Natural killer cell (primary cell): ENCODE measurements at regions not wholly inside any gene's neighbourhood (a gene's known extent, or its start where the extent isn't known, plus 50 kb on each side); places are given as distances from the start of the nearest gene placed in this dataset.

ENCODE experiments used
- ATAC-seq, 3 donors: fragments of 150-1000 bp in 2 of 3; fragments of 200-7000 bp in 1 of 3; cut with Tn5 transposase; 1 replicate in 1 of 3; 2 replicates in 2 of 3; pipeline ENCODE4 v1.10.0; 2021; ENCODE audit warnings: mild to moderate bottlenecking in 2 of 3, moderate library complexity in 2 of 3
- DNase-seq, 2 donors: peaks; one replicate each; pipeline versions ENCODE4 v3.0.0 to v3.0.0-alpha.2; 2013 to 2021; ENCODE audit warnings: mixed read lengths in 1 of 2
- H3K27ac ChIP-seq: one replicate; pipeline ENCODE4 v1.5.1; 2013; ENCODE audit warnings: mild to moderate bottlenecking, low read length
- H3K27me3 ChIP-seq: one replicate; pipeline ENCODE4 v1.6.1; 2013; ENCODE audit warnings: low read length; ENCODE audit not compliant: control insufficient read depth, insufficient read depth
- H3K36me3 ChIP-seq: one replicate; pipeline ENCODE4 v1.6.1; 2013; ENCODE audit warnings: low read length; ENCODE audit not compliant: control insufficient read depth, insufficient read depth
- H3K4me1 ChIP-seq: one replicate; pipeline ENCODE4 v1.6.1; 2013; ENCODE audit warnings: low read length; ENCODE audit not compliant: control insufficient read depth, insufficient read depth
- H3K4me3 ChIP-seq: one replicate; pipeline ENCODE4 v1.5.1; 2013; ENCODE audit warnings: low read length
- H3K9me3 ChIP-seq: one replicate; pipeline ENCODE4 v1.6.1; 2013; ENCODE audit warnings: low read length; ENCODE audit not compliant: control insufficient read depth, insufficient read depth
- H3K27ac Mint-ChIP-seq, 2 donors: one replicate each; pipeline ENCODE4 v1.8.0; 2022; ENCODE audit warnings: mild to moderate bottlenecking in 2 of 2, mixed read lengths in 2 of 2, moderate library complexity in 1 of 2
- H3K27me3 Mint-ChIP-seq, 2 donors: one replicate each; pipeline ENCODE4 v1.8.0; 2022; ENCODE audit warnings: low read depth in 2 of 2, mixed read lengths in 2 of 2
- H3K36me3 Mint-ChIP-seq: one replicate; pipeline ENCODE4 v1.8.0; 2022; ENCODE audit warnings: mixed read lengths
- H3K4me1 Mint-ChIP-seq, 2 donors: one replicate each; pipeline ENCODE4 v1.8.0; 2022; ENCODE audit warnings: mixed read lengths in 2 of 2
- H3K4me3 Mint-ChIP-seq: one replicate; pipeline ENCODE4 v1.8.0; 2022; ENCODE audit warnings: mild to moderate bottlenecking, moderate library complexity, mixed read lengths
- H3K9me3 Mint-ChIP-seq, 2 donors: one replicate each; pipeline ENCODE4 v1.8.0; 2022; ENCODE audit warnings: mixed read lengths in 2 of 2
- WGBS: methylation state at CpG from one replicate; pipeline ENCODE4 v1.1.7; 2013; ENCODE audit warnings: missing lambda C conversion rate; ENCODE audit not compliant: insufficient coverage; 5-methylcytosine and 5-hydroxymethylcytosine counted together
- intact Hi-C: fragments of 100-400 bp; cut with micrococcal nuclease; formaldehyde crosslinking; loops from one replicate; pipeline ENCODE4 v1.14.2; 2022
- TF ChIP-seq, protein P1 (sequence below): fragments of 200-600 bp; IDR thresholded peaks from one replicate; pipeline ENCODE4 v1.8.0; 2022; ENCODE audit warnings: antibody characterized with exemption

GRCh38 chr4:156628858-156629257, 342.7 kb downstream of the PDGFC start:
- no peak overlapping the region for H3K4me3 Mint-ChIP-seq
- Histone ChIP-seq H3K4me1 (no peaks in the 10 kb centered on the region), H3K36me3 (no peaks in the 10 kb centered on the region), H3K9me3 (peaks cover 3% of the 10 kb centered on the region), H3K4me3 (no peak overlapping the region), H3K27ac (no peak overlapping the region), H3K27me3 (no peaks in the 10 kb centered on the region)
- intact Hi-C loops: no loop called here
- 88% methylated on average over 2 of the region's 3 CpGs for WGBS
- no peak for ATAC-seq
- H3K27me3 Mint-ChIP-seq: no peaks in the 10 kb centered on the region
- TF ChIP-seq, protein P1, sequence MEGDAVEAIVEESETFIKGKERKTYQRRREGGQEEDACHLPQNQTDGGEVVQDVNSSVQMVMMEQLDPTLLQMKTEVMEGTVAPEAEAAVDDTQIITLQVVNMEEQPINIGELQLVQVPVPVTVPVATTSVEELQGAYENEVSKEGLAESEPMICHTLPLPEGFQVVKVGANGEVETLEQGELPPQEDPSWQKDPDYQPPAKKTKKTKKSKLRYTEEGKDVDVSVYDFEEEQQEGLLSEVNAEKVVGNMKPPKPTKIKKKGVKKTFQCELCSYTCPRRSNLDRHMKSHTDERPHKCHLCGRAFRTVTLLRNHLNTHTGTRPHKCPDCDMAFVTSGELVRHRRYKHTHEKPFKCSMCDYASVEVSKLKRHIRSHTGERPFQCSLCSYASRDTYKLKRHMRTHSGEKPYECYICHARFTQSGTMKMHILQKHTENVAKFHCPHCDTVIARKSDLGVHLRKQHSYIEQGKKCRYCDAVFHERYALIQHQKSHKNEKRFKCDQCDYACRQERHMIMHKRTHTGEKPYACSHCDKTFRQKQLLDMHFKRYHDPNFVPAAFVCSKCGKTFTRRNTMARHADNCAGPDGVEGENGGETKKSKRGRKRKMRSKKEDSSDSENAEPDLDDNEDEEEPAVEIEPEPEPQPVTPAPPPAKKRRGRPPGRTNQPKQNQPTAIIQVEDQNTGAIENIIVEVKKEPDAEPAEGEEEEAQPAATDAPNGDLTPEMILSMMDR: no peak
- no peaks in the 10 kb centered on the region for H3K36me3 Mint-ChIP-seq
- H3K9me3 Mint-ChIP-seq: peaks cover 4 to 21% of the 10 kb centered on the region in 2 donors
- DNase-seq: no peak
- no peak overlapping the region for H3K27ac Mint-ChIP-seq
- H3K4me1 Mint-ChIP-seq: no peaks in the 10 kb centered on the region

DNA sequence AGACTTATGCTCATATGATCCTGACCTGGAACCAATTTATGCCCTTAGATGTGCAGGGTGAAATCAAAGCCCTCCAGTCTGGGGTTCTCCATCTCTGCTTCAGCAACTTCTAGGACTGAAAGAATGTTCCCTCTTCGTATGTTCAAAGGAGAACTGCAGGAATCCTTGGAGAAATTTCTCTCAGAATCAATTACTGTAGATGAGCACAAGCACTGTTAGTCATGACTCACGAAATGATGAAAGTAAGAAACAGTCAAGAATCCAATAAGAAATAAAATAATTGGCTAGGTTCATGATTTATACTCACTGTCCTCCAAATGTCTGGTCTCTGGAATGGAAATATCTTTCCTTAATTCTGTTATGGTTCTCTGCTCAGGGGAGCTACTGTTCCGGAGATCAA, 348.2 kb downstream of the PDGFC start:
- Histone ChIP-seq H3K4me3 (no peak overlapping the region), H3K36me3 (no peaks in the 10 kb centered on the region), H3K27me3 (no peaks in the 10 kb centered on the region), H3K27ac (no peak overlapping the region), H3K4me1 (no peaks in the 10 kb centered on the region), H3K9me3 (peaks cover 3% of the 10 kb centered on the region)
- Mint-ChIP-seq H3K36me3 (peaks cover 7% of the 10 kb centered on the region), H3K27me3 (no peaks in the 10 kb centered on the region), H3K27ac (no peak overlapping the region), H3K4me1 (no peaks in the 10 kb centered on the region), H3K4me3 (no peak overlapping the region), H3K9me3 (peaks cover 16 to 30% of the 10 kb centered on the region in 2 donors)
- no peak for DNase-seq
- TF ChIP-seq, protein P1: no peak
- WGBS: 93% methylated on average over 2 of the region's 3 CpGs
- intact Hi-C loops: no loop called here
- ATAC-seq: no peak

- intact Hi-C loops: no loop called here
- Mint-ChIP-seq H3K36me3 (peaks cover 7% of the 10 kb centered on the region), H3K27me3 (no peaks in the 10 kb centered on the region), H3K4me1 (no peaks in the 10 kb centered on the region), H3K9me3 (peaks cover 14 to 20% of the 10 kb centered on the region in 2 donors), H3K27ac (no peak overlapping the region), H3K4me3 (no peak overlapping the region)
- Histone ChIP-seq H3K9me3 (no peaks in the 10 kb centered on the region), H3K4me1 (no peaks in the 10 kb centered on the region), H3K27ac (no peak overlapping the region), H3K27me3 (no peaks in the 10 kb centered on the region), H3K36me3 (no peaks in the 10 kb centered on the region), H3K4me3 (no peak overlapping the region)
- WGBS: 74% methylated on average over 1 of the region's 1 CpG
- ATAC-seq: no peak
- DNase-seq: no peak
- TF ChIP-seq, protein P1: no peak
These were observed 350.8 kb downstream of the PDGFC start for GRCh38 chr4:156620786-156621185.

DNA sequence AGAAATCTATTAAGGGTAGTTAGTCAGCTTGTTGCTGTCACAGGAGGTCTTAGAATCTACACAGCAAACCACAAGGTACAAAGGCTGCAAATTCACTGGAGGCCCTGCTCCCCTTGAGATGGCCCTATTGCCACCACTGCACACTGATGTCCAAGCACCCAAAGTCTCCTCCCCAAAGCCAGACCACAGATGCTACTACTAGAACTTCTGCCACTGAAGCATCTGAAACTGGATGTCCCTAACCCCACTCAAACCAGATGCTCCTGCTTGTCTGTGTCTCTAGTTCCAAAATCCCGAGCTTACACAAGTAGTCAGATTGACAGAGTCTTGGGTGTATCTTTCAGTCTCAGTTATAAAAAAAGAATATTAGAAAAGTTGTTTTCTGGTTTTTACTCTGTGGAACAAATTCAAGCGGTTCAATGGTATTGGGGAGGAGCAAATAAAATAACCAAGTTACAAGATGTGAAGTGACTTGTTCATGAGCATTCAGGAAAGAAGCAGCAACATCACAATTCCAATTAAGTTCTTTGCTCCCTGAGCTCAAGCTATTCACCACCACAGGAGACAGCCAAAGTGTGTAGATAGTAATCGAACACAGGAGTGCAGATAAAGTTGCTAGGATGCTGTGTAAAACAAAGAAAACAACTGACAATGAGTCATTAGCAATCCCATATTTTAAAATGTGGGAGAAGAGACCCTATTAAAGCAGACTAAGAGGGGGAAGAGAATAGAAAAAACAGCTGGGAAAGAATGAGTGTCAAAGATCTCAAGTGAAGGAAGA, 352.3 kb downstream of the PDGFC start:
- Mint-ChIP-seq H3K9me3 (peaks cover 14 to 20% of the 10 kb centered on the region in 2 donors), H3K27ac (no peak overlapping the region), H3K36me3 (peaks cover 7% of the 10 kb centered on the region), H3K4me3 (no peak overlapping the region), H3K27me3 (no peaks in the 10 kb centered on the region), H3K4me1 (no peaks in the 10 kb centered on the region)
- no peaks in the 10 kb centered on the region for H3K27me3 ChIP-seq
- H3K27ac ChIP-seq: no peak overlapping the region
- no peak for DNase-seq
- no peaks in the 10 kb centered on the region for H3K36me3 ChIP-seq
- no peaks in the 10 kb centered on the region for H3K4me1 ChIP-seq
- H3K4me3 ChIP-seq: no peak overlapping the region
- TF ChIP-seq, protein P1: no peak
- intact Hi-C loops: no loop called here
- H3K9me3 ChIP-seq: no peaks in the 10 kb centered on the region
- no peak for ATAC-seq
- 75% methylated on average over 2 of the region's 3 CpGs for WGBS
